ENCODE measurements at regions not wholly inside any gene's neighbourhood (a gene's known extent, or its start where the extent isn't known, plus 50 kb on each side); places are given as distances from the start of the nearest gene placed in this dataset.

GRCh38 chr11:134535029-134536025 lies 123.3 kb upstream of the B3GAT1 start:
- H3K27me3 ChIP-seq: no peaks in the 10 kb centered on the region
- no peaks in the 10 kb centered on the region for H3K9me3 ChIP-seq (replicated peaks in 1 of 3)
- no peaks in the 10 kb centered on the region for H3K36me3 ChIP-seq (replicated peaks in 1 of 2)
- intact Hi-C loops (cut with DNase I): no loop called here
- 73 to 78% (median 75%) methylated on average over 13 to 22 of the region's 22 CpGs for WGBS, 4 donors
- H3K4me1 ChIP-seq (replicated peaks in 1 of 2): no peaks in the 10 kb centered on the region
- peak in 2 of 7 donors; percentile 3 to 31 for DNase-seq
- no peak overlapping the region for H3K4me3 ChIP-seq
- no peak overlapping the region for H3K27ac ChIP-seq
- TF ChIP-seq POLR2A (IDR thresholded peaks at IDR 0.05) (no peak), CTCF (IDR thresholded peaks at IDR 0.05) (no peak)

GRCh38 chr11:134533511-134533910 lies 121.5 kb upstream of the B3GAT1 start:
- 76 to 91% (median 87%) methylated on average over 7 of the region's 7 CpGs for WGBS, 4 donors
- intact Hi-C loops (cut with DNase I): no loop called here
- peak in 2 of 7 donors; percentile 5 to 25 for DNase-seq

GRCh38 chr11:134532921-134533421 lies 120.9 kb upstream of the B3GAT1 start:
- Histone ChIP-seq H3K27me3 (no peaks in the 10 kb centered on the region), H3K4me3 (no peak overlapping the region), H3K9me3 (replicated peaks in 1 of 3) (no peaks in the 10 kb centered on the region), H3K4me1 (replicated peaks in 1 of 2) (no peaks in the 10 kb centered on the region), H3K27ac (no peak overlapping the region), H3K36me3 (replicated peaks in 1 of 2) (no peaks in the 10 kb centered on the region)
- TF ChIP-seq POLR2A (IDR thresholded peaks at IDR 0.05) (no peak), CTCF (IDR thresholded peaks at IDR 0.05) (no peak)
- WGBS, 4 donors: 86 to 90% (median 88%) methylated on average over 9 to 13 of the region's 13 CpGs
- intact Hi-C loops (cut with DNase I): no loop called here
- peak in 3 of 7 donors; percentile 8 to 31 (median 13) for DNase-seq

More at GRCh38 chr11:134533511-134533910, 121.5 kb upstream of the B3GAT1 start:
- H3K4me1 ChIP-seq (replicated peaks in 1 of 2): no peaks in the 10 kb centered on the region
- no peak overlapping the region for H3K27ac ChIP-seq
- no peaks in the 10 kb centered on the region for H3K9me3 ChIP-seq (replicated peaks in 1 of 3)
- no peaks in the 10 kb centered on the region for H3K27me3 ChIP-seq
- no peak overlapping the region for H3K4me3 ChIP-seq
- H3K36me3 ChIP-seq (replicated peaks in 1 of 2): no peaks in the 10 kb centered on the region
- TF ChIP-seq CTCF (IDR thresholded peaks at IDR 0.05): no peak
- no peak for TF ChIP-seq POLR2A (IDR thresholded peaks at IDR 0.05)

GRCh38 chr11:134532131-134532920 lies 120.3 kb upstream of the B3GAT1 start:
- intact Hi-C loops (cut with DNase I): no loop called here
- Histone ChIP-seq H3K27me3 (no peaks in the 10 kb centered on the region), H3K4me1 (replicated peaks in 1 of 2) (no peaks in the 10 kb centered on the region), H3K27ac (no peak overlapping the region), H3K36me3 (replicated peaks in 1 of 2) (no peaks in the 10 kb centered on the region), H3K4me3 (no peak overlapping the region), H3K9me3 (replicated peaks in 1 of 3) (no peaks in the 10 kb centered on the region)
- DNase-seq: peak in 3 of 7 donors; percentile 3 to 30 (median 13)
- TF ChIP-seq CTCF (IDR thresholded peaks at IDR 0.05) (no peak), POLR2A (IDR thresholded peaks at IDR 0.05) (no peak)
- 83 to 89% (median 85%) methylated on average over 18 to 23 of the region's 23 CpGs for WGBS, 4 donors

Data from adrenal gland (tissue), 9 donors.